ENCODE measurements at regions not wholly inside any gene's neighbourhood (a gene's known extent, or its start where the extent isn't known, plus 50 kb on each side); places are given as distances from the start of the nearest gene placed in this dataset.
"Not testable (repeated sequence)": the region's sequence is repeated elsewhere in the genome, so short reads cannot be mapped to it uniquely, and the experiment has no call there.

GRCh38 chr16:13612623-13613022, 307.3 kb upstream of the ERCC4 start:
- TF ChIP-seq ZNF274 (IDR thresholded peaks at IDR 0.05; ENCODE audit: low read depth, low read length): no peak
- H3K4me3 ChIP-seq (ENCODE audit: low read length): no peak overlapping the region

GRCh38 chr16:13613165-13613564, 306.8 kb upstream of the ERCC4 start:
- no peak for TF ChIP-seq ZNF274 (IDR thresholded peaks at IDR 0.05; ENCODE audit: low read depth, low read length)
- no peak overlapping the region for H3K4me3 ChIP-seq (ENCODE audit: low read length)

- H3K4me3 ChIP-seq (ENCODE audit: low read length): no peak overlapping the region
- no peak for TF ChIP-seq ZNF274 (IDR thresholded peaks at IDR 0.05; ENCODE audit: low read depth, low read length)
Measured at GRCh38 chr16:13621639-13622038, 298.3 kb upstream of the ERCC4 start.

- no peak for TF ChIP-seq ZNF274 (IDR thresholded peaks at IDR 0.05; ENCODE audit: low read depth, low read length)
- H3K4me3 ChIP-seq (ENCODE audit: low read length): no peak overlapping the region
Measured at GRCh38 chr16:13628156-13628555, 291.8 kb upstream of the ERCC4 start.

- H3K4me3 ChIP-seq (ENCODE audit: low read length): no peak overlapping the region
- no peak for TF ChIP-seq ZNF274 (IDR thresholded peaks at IDR 0.05; ENCODE audit: low read depth, low read length)
Measured at GRCh38 chr16:13629704-13630103, 290.2 kb upstream of the ERCC4 start.

GRCh38 chr16:13630374-13630773, 289.6 kb upstream of the ERCC4 start:
- TF ChIP-seq ZNF274 (IDR thresholded peaks at IDR 0.05; ENCODE audit: low read depth, low read length): no peak
- H3K4me3 ChIP-seq (ENCODE audit: low read length): no peak overlapping the region

- H3K4me3 ChIP-seq (ENCODE audit: low read length): no peak overlapping the region
- TF ChIP-seq ZNF274 (IDR thresholded peaks at IDR 0.05; ENCODE audit: low read depth, low read length): no peak
Measured at GRCh38 chr16:13631213-13631767, 288.7 kb upstream of the ERCC4 start.

- H3K4me3 ChIP-seq (ENCODE audit: low read length): no peak overlapping the region
- no peak for TF ChIP-seq ZNF274 (IDR thresholded peaks at IDR 0.05; ENCODE audit: low read depth, low read length)
Measured at GRCh38 chr16:13631916-13632315, 288.0 kb upstream of the ERCC4 start.

- H3K4me3 ChIP-seq (ENCODE audit: low read length): not testable (repeated sequence)
Measured at GRCh38 chr16:13632504-13632903, 287.4 kb upstream of the ERCC4 start.

GRCh38 chr16:13633391-13633861, 286.5 kb upstream of the ERCC4 start:
- no peak overlapping the region for H3K4me3 ChIP-seq (ENCODE audit: low read length)
- no peak for TF ChIP-seq ZNF274 (IDR thresholded peaks at IDR 0.05; ENCODE audit: low read depth, low read length)

GRCh38 chr16:13634253-13634652, 285.7 kb upstream of the ERCC4 start:
- TF ChIP-seq ZNF274 (IDR thresholded peaks at IDR 0.05; ENCODE audit: low read depth, low read length): no peak
- H3K4me3 ChIP-seq (ENCODE audit: low read length): no peak overlapping the region

GRCh38 chr16:13634959-13635358, 285.0 kb upstream of the ERCC4 start:
- H3K4me3 ChIP-seq (ENCODE audit: low read length): no peak overlapping the region
- no peak for TF ChIP-seq ZNF274 (IDR thresholded peaks at IDR 0.05; ENCODE audit: low read depth, low read length)

- TF ChIP-seq ZNF274 (IDR thresholded peaks at IDR 0.05; ENCODE audit: low read depth, low read length): no peak
- no peak overlapping the region for H3K4me3 ChIP-seq (ENCODE audit: low read length)
Measured at GRCh38 chr16:13638218-13638617, 281.7 kb upstream of the ERCC4 start.

- no peak for TF ChIP-seq ZNF274 (IDR thresholded peaks at IDR 0.05; ENCODE audit: low read depth, low read length)
- no peak overlapping the region for H3K4me3 ChIP-seq (ENCODE audit: low read length)
Measured at GRCh38 chr16:13643412-13643811, 276.5 kb upstream of the ERCC4 start.

- TF ChIP-seq ZNF274 (IDR thresholded peaks at IDR 0.05; ENCODE audit: low read depth, low read length): no peak
- no peak overlapping the region for H3K4me3 ChIP-seq (ENCODE audit: low read length)
Measured at GRCh38 chr16:13645601-13646245, 274.2 kb upstream of the ERCC4 start.

GRCh38 chr16:13660807-13661206, 259.1 kb upstream of the ERCC4 start:
- TF ChIP-seq ZNF274 (IDR thresholded peaks at IDR 0.05; ENCODE audit: low read depth, low read length): no peak
- H3K4me3 ChIP-seq (ENCODE audit: low read length): no peak overlapping the region
